Activated T-cell treated with anti-CD3 and anti-CD28 coated beads, Interleukin-2, amount 50 U/mL, for 24 hours (primary cell): ENCODE measurements at regions not wholly inside any gene's neighbourhood (a gene's known extent, or its start where the extent isn't known, plus 50 kb on each side); places are given as distances from the start of the nearest gene placed in this dataset.

Experiments
- DNase-seq: peaks from one replicate; pipeline ENCODE4 v3.0.0-alpha.2; 2020
- H3K27ac Mint-ChIP-seq: 2 replicates; pipeline ENCODE4 v1.8.0; 2020; ENCODE audit warnings: mild to moderate bottlenecking, mixed read lengths
- H3K27me3 Mint-ChIP-seq: 2 replicates; pipeline ENCODE4 v1.8.0; 2020; ENCODE audit warnings: mixed read lengths
- H3K36me3 Mint-ChIP-seq: 2 replicates; pipeline ENCODE4 v1.8.0; 2020; ENCODE audit warnings: low read depth, mixed read lengths
- H3K4me1 Mint-ChIP-seq: 2 replicates; pipeline ENCODE4 v1.8.0; 2020; ENCODE audit warnings: low read depth, mixed read lengths
- H3K4me3 Mint-ChIP-seq: 2 replicates; pipeline ENCODE4 v1.8.0; 2020; ENCODE audit warnings: mild to moderate bottlenecking, moderate library complexity, mixed read lengths
- H3K9me3 Mint-ChIP-seq: 2 replicates; pipeline ENCODE4 v1.8.0; 2020; ENCODE audit warnings: mixed read lengths

GRCh38 chr1:30267046-30267445 is 456.3 kb downstream of the MATN1 start:
- no peak overlapping the region for H3K4me3 Mint-ChIP-seq
- DNase-seq: no peak
- no peaks in the 10 kb centered on the region for H3K36me3 Mint-ChIP-seq
- H3K9me3 Mint-ChIP-seq: no peaks in the 10 kb centered on the region
- H3K27me3 Mint-ChIP-seq: peaks cover 9% of the 10 kb centered on the region
- no peaks in the 10 kb centered on the region for H3K4me1 Mint-ChIP-seq
- no peak overlapping the region for H3K27ac Mint-ChIP-seq

- Mint-ChIP-seq H3K27me3 (peaks cover 9% of the 10 kb centered on the region), H3K4me3 (no peak overlapping the region), H3K36me3 (no peaks in the 10 kb centered on the region), H3K9me3 (no peaks in the 10 kb centered on the region), H3K27ac (no peak overlapping the region), H3K4me1 (no peaks in the 10 kb centered on the region)
- no peak for DNase-seq
Measured at GRCh38 chr1:30265127-30266070, 458.0 kb downstream of the MATN1 start.

- no peak overlapping the region for H3K4me3 Mint-ChIP-seq
Measured at GRCh38 chr1:30264672-30265025, 458.7 kb downstream of the MATN1 start.

GRCh38 chr1:30263888-30264671 is 459.3 kb downstream of the MATN1 start:
- Mint-ChIP-seq H3K4me1 (no peaks in the 10 kb centered on the region), H3K4me3 (no peak overlapping the region), H3K36me3 (no peaks in the 10 kb centered on the region), H3K27me3 (peaks cover 15% of the 10 kb centered on the region), H3K9me3 (no peaks in the 10 kb centered on the region), H3K27ac (no peak overlapping the region)
- DNase-seq: no peak

More at GRCh38 chr1:30264672-30265025, 458.7 kb downstream of the MATN1 start:
- Mint-ChIP-seq H3K27ac (no peak overlapping the region), H3K36me3 (no peaks in the 10 kb centered on the region), H3K9me3 (no peaks in the 10 kb centered on the region), H3K4me1 (no peaks in the 10 kb centered on the region), H3K27me3 (peaks cover 12% of the 10 kb centered on the region)
- DNase-seq: no peak

- no peaks in the 10 kb centered on the region for H3K4me1 Mint-ChIP-seq
- peaks cover 17% of the 10 kb centered on the region for H3K27me3 Mint-ChIP-seq
- no peak for DNase-seq
- no peaks in the 10 kb centered on the region for H3K9me3 Mint-ChIP-seq
- H3K36me3 Mint-ChIP-seq: no peaks in the 10 kb centered on the region
- no peak overlapping the region for H3K27ac Mint-ChIP-seq
- H3K4me3 Mint-ChIP-seq: no peak overlapping the region
Measured at GRCh38 chr1:30263405-30263804, 460.0 kb downstream of the MATN1 start.

- Mint-ChIP-seq H3K4me1 (no peaks in the 10 kb centered on the region), H3K4me3 (no peak overlapping the region), H3K36me3 (no peaks in the 10 kb centered on the region), H3K27me3 (peaks cover 23% of the 10 kb centered on the region), H3K9me3 (no peaks in the 10 kb centered on the region), H3K27ac (no peak overlapping the region)
- DNase-seq: no peak
Measured at GRCh38 chr1:30262158-30262557, 461.2 kb downstream of the MATN1 start.

- H3K9me3 Mint-ChIP-seq: no peaks in the 10 kb centered on the region
Measured at GRCh38 chr1:30260318-30260717, 463.1 kb downstream of the MATN1 start.

GRCh38 chr1:30259631-30260030 is 463.8 kb downstream of the MATN1 start:
- Mint-ChIP-seq H3K27me3 (peaks cover 26% of the 10 kb centered on the region), H3K27ac (no peak overlapping the region), H3K9me3 (no peaks in the 10 kb centered on the region), H3K4me1 (no peaks in the 10 kb centered on the region), H3K36me3 (no peaks in the 10 kb centered on the region), H3K4me3 (no peak overlapping the region)
- no peak for DNase-seq

More at GRCh38 chr1:30260318-30260717, 463.1 kb downstream of the MATN1 start:
- Mint-ChIP-seq H3K4me1 (no peaks in the 10 kb centered on the region), H3K4me3 (no peak overlapping the region), H3K36me3 (no peaks in the 10 kb centered on the region), H3K27me3 (peaks cover 23% of the 10 kb centered on the region), H3K27ac (no peak overlapping the region)
- no peak for DNase-seq

GRCh38 chr1:30258876-30259275 is 464.5 kb downstream of the MATN1 start:
- Mint-ChIP-seq H3K4me1 (no peaks in the 10 kb centered on the region), H3K27me3 (peaks cover 32% of the 10 kb centered on the region), H3K36me3 (no peaks in the 10 kb centered on the region), H3K27ac (no peak overlapping the region), H3K9me3 (no peaks in the 10 kb centered on the region), H3K4me3 (no peak overlapping the region)
- DNase-seq: no peak

- DNase-seq: no peak
Measured at GRCh38 chr1:30258471-30258870, 464.9 kb downstream of the MATN1 start.

GRCh38 chr1:30257742-30258380 is 465.5 kb downstream of the MATN1 start:
- DNase-seq: no peak
- Mint-ChIP-seq H3K4me3 (no peak overlapping the region), H3K4me1 (no peaks in the 10 kb centered on the region), H3K27me3 (peaks cover 38% of the 10 kb centered on the region), H3K9me3 (no peaks in the 10 kb centered on the region), H3K36me3 (no peaks in the 10 kb centered on the region), H3K27ac (no peak overlapping the region)

More at GRCh38 chr1:30258471-30258870, 464.9 kb downstream of the MATN1 start:
- Mint-ChIP-seq H3K9me3 (no peaks in the 10 kb centered on the region), H3K4me3 (no peak overlapping the region), H3K27me3 (peaks cover 35% of the 10 kb centered on the region), H3K4me1 (no peaks in the 10 kb centered on the region), H3K36me3 (no peaks in the 10 kb centered on the region), H3K27ac (no peak overlapping the region)

GRCh38 chr1:30257322-30257721 is 466.1 kb downstream of the MATN1 start:
- peaks cover 38% of the 10 kb centered on the region for H3K27me3 Mint-ChIP-seq
- no peaks in the 10 kb centered on the region for H3K36me3 Mint-ChIP-seq
- DNase-seq: no peak
- H3K4me1 Mint-ChIP-seq: no peaks in the 10 kb centered on the region
- no peak overlapping the region for H3K27ac Mint-ChIP-seq
- no peaks in the 10 kb centered on the region for H3K9me3 Mint-ChIP-seq
- H3K4me3 Mint-ChIP-seq: no peak overlapping the region

- Mint-ChIP-seq H3K9me3 (no peaks in the 10 kb centered on the region), H3K27ac (no peak overlapping the region), H3K4me1 (no peaks in the 10 kb centered on the region), H3K27me3 (peaks cover 41% of the 10 kb centered on the region), H3K4me3 (no peak overlapping the region), H3K36me3 (no peaks in the 10 kb centered on the region)
- DNase-seq: no peak
Measured at GRCh38 chr1:30256911-30257310, 466.5 kb downstream of the MATN1 start.

GRCh38 chr1:30255111-30255724 is 468.2 kb downstream of the MATN1 start:
- Mint-ChIP-seq H3K4me3 (no peak overlapping the region), H3K4me1 (no peaks in the 10 kb centered on the region), H3K27ac (no peak overlapping the region), H3K27me3 (peaks cover 41% of the 10 kb centered on the region), H3K9me3 (no peaks in the 10 kb centered on the region), H3K36me3 (no peaks in the 10 kb centered on the region)
- no peak for DNase-seq
